Stimulated activated CD8-positive, alpha-beta memory T cell treated with anti-CD3 and anti-CD28 coated beads, Interleukin-15, amount 100 ng/mL, for 48 hours (primary cell): ENCODE measurements at regions not wholly inside any gene's neighbourhood (a gene's known extent, or its start where the extent isn't known, plus 50 kb on each side); places are given as distances from the start of the nearest gene placed in this dataset.

Experiments used
- DNase-seq, 2 donors: peaks; one replicate each; pipeline ENCODE4 v3.0.0-alpha.2; 2020; ENCODE audit warnings: low read depth in 2 of 2

DNA sequence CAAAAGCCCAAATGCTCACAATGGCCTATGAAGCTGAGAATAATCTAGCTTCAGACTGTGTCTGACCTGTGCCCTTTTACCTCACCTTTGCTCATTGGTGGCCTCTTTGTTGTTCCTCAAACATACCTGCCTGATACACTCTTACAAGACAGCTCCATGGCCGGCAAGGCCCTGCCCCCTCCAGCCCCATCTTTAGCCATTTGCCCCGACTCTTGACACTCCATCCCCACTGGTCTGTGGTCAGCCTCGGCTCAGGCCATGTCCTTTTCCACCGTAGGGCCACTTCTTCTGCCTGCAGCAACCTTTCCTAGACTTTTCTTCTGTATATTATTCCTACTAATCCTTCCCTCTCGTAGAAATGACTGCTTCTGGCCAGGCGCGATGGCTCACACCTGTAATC lies 265.2 kb downstream of the RPS24 start:
- DNase-seq = no peak

DNA sequence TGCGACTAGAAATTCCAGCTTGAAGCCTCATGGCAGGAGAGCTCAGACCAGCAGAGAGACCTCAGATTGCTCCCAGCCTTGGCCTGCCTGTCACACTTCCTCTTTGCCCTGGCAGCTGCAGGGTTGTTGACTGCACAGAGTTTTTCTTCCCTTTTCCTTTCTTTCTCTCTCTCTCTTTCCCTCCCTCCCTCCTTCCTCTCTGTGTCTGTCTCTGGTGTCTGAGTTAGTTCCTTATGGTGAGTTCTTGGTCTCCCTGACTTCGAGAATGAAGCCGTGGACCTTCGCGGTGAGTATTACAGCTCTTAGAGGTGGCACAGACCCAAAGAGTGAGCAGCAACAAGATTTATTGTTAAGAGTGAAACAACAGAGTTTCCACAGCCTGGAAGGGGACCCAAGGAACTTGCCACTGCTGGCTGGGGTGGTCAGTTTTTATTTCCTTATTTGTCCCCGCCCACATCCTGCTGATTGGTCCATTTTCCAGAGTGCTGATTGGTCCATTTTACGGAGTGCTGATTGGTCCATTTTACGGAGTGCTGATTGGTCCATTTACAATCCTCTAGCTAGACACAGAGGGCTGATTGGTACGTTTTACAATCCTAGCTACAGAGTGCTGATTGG lies 266.3 kb downstream of the RPS24 start:
- no peak for DNase-seq

DNA sequence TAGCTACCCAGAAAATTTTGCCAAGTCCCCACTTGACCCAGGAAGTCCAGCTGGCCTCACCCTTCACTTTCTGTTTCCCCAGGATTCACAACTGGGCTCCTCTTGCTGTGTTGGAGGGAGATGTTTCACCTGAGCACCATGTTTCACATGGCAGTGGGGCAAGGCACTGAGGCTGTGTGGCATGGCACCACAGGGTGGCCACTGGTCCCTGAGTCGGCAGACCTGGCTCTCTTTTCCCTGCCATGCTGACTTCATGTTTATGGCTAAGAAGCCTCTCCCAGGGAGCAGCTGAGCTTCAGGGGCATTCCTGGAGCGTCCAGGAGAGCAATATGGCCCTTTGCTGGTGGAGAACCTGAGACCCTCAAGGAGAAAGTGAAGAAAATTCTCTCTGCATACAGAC lies 266.9 kb downstream of the RPS24 start:
- no peak for DNase-seq

DNA sequence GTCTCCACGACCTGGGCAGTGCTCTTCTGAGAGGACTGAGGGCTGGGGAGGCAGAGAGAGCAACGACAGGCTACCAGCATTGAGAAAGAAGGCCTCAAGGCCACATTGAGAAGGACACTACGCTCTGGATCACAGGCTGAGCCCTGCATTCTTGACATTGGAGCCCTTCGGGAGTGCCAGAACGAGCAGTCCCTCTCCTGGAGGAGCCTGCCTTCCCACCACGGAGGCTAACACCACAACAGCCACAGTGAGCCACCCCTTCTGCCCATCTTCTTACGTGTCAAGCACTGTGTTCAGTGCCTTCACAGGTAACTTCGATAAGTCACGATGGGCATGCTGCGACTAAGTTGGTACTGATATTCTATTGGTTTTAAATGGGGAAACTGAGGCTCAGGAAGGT lies 267.8 kb downstream of the RPS24 start:
- DNase-seq = no peak

DNA sequence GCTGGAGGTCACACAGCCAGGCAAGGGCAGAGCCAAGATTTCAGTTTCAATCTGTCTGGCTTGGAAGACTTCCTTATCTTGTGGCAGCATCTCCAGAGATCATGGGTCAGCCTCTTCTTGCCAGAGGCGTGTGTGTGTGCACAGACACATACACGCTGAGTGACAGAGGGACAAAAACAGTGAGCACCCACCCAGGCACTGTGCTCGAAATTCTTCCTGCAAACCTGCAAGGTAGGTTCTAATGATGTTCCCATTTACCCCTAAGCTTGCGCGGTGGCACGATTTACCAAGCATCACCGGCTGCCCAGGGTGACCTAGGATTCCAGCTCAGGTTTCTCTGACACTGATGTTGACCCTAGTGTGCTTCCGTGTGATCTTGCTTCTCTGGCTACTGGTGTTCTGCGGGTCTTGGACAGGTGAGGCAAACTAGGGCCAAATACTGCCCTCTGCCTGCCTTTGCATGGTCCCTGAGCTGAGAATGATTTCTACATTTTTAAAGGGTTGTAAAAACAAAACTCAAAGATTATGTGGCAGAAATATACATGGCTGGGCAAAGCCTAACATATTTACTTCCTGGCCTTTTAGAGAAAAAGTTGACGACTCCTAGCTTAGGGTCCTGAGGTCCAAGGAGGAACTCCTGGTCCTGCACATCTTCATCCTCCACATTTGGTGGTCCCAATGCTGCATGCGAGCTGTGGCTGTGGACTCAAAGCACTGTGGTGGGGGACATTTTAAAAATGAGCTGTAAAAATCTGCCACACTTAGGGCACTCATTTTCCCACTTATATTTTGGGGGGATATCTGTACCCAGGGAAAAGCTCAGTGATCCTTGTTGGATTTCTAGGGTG lies 268.5 kb downstream of the RPS24 start:
- no peak for DNase-seq

DNA sequence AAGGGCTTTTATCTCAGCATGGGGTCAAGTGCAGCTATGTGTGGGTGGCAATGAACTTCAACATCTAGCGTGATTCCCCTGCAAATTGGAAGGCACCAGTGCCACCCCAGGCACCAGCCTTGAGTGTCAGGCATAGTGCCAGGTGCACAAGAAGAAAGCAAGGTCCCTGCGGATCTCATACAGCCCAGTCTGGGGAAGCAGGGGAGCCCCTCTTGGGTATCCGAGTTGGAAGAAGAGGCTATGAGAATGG lies 269.0 kb downstream of the RPS24 start:
- DNase-seq = no peak

DNA sequence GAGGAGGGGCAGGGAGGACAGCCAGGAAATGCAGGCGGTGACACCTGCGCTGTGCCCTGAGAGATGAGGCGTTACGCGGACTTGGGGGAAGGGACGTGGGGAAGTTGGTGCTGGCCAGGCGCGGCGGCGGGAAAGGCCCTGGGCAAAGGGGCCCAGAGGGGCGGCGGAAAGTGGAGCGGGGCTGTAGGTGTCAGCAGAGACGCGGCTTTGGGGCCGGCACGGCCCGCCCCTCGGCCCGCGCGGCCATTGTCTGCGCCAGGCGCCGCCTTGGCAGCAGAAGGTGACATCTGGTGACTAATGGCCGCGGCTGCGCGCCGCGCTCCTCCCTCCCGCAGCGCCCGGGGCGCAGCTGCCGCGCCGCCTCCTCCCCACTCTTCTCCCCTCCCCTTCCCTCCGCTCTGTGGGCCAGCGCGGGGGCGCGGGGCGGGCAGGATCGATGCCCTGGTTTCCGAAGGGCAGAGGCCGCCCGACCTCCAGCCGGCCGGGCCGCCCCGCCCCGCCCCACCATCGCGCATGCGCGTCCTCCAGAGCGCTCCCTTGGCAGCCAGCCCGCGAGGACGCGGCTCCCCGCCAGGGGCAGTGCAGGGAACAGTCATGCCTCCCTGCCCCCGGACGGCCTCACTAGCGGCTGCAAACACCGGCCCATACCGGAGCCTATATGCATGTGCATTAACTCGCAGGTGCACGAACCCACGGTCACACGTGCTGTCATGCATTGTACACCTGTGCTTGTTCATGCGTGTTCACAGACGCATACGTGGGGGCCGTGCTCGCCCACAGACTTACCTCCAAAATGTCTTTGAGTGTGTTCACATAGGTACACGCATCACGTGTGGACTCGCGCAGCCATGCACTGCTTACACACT lies 269.6 kb downstream of the RPS24 start:
- DNase-seq = peak; percentile 95 to 96

DNA sequence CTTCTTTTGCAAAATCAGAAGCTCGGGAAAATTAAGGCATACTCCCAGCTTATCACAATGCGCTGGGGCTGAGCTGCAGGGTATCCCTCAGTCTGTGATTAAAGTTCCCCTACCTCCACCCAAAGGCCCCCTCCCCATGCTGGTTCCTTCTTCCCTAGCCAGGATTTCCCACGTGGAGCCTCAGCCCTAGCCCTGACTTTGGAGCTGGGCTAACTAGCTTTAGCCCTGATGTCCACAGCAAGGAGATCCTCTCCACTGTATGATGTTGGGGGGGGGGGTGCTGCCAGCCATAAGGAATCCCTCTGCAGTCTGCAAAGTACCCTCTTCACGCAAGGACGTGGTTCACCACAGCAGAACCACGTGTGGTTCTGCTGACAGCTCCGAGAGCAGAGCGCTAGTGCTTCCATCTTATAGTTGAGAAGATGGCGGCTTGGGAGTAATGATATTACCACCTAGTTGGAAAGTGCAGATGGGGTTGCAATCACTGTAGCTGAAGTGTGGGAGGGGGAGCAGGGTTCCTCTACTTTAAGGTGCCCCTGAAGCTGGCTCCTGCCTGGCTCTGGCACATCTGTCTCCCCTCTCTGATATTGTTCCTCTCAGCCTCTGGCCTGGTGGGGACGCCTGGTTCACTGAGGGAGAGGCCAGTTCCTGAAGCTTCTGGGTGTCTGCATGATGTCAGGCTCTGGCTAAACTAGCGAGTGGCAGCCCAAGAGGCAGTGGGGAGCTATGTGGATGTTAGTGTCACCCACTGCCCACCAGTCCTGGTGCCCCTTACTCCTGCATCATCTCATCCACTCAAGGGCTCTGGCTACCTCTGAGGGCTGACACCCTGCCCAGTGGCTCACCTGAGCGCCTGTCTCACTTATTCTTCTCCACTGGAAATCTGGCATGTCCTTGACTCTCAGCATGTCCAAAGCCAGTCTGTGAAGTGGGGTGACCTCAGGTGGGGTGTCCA lies 270.7 kb downstream of the RPS24 start:
- DNase-seq = no peak

DNA sequence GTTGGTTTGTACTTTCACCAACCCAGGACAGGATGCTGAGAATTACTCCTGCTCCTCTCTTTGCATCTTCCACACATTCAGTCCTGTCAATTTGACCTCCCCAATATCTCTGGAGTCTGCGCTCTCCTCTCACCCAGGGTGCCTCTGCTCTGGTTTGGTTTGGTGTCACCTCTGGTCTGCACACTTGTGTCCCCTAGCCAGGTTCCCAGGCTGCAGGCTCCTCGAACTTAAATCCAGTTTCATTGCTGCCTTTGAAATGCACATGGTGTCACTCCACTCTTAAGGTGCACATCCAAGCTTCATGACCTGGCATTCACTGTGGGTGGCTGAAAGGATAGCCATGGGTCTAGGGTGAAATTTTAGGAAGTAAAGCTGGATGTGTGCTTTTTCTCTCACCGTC lies 271.6 kb downstream of the RPS24 start:
- no peak for DNase-seq

DNA sequence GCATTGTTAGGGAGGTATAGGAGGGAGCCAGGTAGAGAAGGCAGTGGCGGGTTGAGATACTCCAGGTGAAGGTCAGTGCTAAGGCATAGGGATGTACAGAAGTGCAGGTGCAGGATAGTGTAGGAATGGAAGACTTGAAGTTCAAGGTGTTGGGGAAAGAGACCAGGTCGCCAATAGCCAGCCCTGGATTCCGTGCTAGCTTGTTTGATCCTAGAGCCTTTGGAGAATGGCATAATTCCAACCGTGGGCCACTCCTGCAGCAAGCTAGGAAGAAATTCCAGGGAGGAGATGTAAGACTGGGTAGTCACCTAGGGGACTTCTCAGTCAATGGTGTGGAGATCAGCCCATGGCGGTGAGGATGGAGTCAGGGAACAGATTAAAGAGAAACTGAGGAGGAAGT lies 272.7 kb downstream of the RPS24 start:
- DNase-seq = no peak

DNA sequence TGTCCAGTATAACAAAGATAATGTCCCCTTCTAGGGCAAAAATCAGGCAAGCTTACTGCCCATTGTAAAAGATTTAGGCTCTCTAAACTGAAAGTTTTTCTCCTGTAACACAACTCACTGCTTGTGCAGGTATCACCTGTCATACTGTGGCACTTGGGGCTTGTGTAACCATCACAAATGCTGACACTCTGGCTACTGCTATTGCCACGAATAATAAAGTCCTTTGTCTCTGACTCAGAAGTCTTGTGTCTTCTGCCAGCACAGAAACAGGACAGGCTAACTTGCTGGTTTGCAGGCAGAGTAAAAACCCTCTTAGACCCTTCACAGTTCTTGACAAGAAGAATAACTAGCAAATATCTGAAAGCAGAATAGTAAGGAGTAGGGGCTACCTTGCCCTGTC lies 273.9 kb downstream of the RPS24 start:
- no peak for DNase-seq

DNA sequence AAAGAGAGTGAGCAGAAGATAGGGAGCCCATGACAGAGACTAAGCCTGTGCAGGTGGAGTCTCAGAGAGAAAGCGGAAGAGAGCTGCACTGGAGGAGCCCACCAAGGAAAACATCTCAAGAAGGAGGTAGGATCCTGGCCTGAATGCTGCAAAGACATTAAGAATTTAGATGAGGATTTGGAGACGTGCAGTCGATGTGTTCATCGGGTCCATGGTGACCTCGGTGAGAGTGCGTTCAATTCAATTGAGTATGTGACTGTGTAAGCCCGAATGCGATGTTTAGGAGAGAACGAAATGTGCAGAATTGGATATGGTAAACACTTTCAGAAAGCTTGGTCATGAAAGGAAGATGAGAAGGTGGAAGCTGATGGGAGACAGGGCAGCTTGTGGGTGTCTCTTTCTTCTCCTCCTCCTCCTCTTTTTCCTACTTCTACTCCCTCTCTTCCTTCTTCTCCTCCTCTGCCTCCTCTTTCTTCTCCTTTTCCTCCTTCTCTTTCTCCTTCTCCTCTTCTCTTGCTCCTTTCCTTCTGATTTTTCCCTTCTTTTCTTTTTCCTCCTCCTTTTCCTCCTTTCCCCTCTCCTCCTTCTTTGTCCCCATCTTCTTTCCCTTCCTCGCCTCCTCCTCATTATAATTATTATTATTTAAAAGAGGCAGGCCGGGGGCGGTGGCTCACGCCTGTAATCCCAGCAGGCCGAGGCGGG lies 276.0 kb downstream of the RPS24 start:
- no peak for DNase-seq

DNA sequence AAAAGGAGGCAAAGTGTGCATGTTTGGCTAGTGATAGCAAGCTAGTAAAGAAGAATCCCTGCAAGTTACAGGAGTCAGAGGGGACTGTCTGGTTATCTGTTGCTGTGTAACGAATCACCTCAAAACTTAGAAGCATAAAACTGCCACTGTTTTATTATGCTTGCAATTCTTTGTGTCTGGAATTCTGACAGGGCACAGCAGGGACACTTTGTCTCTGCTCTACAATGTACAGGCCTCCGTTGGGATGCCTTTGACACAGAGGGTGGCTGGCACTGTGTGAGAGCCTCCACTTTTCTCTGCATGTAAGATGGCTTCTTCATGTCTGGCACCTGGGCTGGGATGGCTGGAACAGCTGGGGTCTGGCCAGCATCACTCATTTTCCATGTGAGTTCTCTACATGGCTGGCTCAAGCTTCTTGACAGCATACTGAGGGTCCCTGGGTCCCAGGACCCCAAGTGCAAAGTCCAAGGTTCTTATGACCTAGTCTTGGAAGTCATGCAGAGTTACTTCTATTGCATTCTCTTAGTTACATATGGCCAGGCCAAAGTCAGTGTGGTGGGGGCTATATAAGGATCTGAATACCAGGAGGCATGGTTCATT lies 276.9 kb downstream of the RPS24 start:
- no peak for DNase-seq

DNA sequence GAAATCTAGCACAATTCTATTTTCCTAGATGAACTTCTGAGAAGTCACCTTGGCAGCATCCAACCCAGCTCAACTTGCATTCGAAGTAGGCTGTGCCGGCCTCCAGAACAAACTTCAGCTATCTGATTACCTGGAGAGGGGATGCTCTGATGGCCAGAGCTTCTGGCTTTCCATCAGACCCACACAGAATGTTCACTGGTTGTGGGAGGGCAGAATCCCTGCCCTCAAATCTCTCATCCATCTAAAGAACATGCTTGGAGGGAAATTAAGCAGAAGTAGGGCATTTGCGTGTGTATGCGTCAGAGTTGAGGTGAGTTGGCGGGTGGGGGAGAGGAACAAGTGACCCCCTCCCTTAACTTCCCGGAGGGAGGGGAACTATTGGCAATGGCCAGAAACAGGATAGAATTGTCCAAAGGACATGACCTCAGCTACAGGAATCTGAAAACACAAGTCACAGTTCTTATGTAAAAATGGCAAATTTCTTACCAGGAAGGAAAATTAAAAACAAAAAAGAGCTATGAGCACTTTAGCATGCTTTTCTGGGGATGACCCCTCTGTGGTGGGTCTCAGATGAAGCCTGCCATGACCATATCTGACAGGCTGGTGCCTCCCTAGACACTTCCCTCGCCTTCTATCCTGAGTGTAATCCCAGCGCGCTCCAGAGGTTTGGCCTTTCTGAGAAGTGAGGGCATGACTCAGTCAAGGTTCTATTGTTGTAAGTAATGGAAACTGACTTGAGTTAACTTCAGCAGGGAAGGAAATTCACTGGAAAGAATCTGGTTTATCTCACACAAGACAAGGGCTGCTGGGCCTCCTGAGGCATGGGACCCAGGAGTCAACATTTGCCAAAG lies 278.8 kb downstream of the RPS24 start:
- no peak for DNase-seq

DNA sequence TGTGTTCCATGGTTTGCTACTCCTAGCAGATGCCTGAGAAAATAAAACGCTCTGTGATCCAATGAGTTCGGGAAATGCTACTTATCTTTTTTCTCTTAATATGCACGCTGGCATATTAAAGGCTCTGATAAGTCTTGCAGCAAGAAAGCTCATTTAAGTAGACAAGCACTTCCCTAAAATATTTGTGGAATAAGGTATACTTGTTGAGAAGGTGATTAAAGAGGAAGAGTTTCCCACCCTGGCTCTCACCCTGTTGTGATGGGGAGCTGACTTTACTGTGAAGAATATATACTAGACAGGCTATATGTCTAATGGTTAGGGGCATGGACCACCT lies 279.4 kb downstream of the RPS24 start:
- no peak for DNase-seq

DNA sequence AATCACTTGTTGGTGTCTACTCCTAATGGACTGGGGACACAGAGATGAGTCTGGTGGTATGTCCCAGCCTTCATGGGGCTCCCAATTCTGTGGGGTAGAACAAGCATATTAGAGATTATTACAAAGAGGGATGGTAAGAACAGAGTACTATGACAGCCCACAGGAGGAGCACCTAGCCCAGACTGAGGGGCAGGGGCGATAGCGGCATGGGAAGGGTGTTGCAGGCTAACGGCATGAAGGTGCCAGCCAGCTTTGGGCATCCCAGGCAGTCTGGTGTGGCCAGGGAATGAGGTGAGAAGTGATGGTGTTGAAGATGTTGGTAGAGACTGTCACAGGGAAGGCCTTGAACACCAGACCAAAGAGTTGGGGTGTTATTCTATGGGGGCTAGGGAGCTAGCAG lies 280.0 kb downstream of the RPS24 start:
- DNase-seq = no peak

DNA sequence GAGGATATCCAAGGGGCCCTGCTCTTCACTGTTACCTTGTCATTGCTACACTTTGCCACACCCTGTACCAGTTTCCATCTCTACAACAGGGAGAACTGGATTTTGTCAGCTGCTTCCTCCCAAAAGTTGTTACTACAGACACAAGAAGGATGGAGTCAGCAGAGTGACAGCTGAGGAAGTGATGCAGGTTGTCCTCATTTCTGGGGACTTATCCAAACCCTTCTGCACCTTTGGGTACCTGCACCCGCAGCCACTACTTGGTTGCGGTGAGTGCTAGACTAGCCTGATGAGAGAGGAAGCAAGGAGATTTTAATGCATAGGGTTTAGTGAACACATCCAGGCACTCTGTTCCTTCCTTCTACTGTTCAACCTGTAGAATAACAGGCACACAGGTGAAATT lies 281.0 kb downstream of the RPS24 start:
- no peak for DNase-seq

DNA sequence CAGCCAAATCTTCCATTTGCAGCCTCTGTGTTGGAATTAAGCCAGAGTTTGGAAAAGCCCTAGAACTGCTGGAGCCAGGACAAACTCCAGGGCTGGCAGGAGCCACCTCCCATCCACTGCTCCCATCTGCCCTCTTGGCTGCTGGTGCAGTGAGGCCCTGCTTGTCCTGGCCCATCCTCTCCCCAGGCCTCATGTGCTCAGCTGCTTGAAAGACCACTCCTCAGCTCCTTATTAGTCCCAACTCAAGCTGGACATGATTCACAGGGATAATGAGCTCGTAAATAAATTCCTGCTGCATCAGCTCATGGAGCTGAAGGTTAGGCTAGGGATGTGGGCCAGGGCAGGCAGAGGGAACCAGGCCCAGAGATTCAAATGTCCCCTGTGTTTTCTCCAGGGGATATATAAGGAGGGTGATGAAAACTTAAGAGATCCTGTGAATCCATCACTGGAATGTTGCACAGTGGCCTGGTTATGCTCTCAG lies 282.8 kb downstream of the RPS24 start:
- no peak for DNase-seq

DNA sequence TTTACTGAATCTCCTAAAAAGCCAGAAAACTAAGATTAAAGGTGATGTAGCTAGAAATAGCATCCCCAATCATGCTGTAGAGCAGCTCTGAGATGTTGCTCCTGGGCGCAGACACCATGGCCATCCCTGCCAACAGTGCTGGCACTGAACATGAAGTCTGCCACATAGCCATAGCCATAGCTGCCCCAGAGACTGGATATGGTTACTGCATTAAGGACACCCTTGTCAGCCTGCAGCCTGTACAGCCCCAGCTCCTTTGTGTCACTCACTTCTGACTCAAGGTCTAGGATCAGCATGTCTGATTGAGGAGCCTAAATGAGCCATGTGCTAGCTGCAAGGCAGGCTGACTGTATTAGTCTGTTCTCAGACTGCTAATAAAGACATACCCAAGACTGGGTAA lies 284.6 kb downstream of the RPS24 start:
- no peak for DNase-seq

DNA sequence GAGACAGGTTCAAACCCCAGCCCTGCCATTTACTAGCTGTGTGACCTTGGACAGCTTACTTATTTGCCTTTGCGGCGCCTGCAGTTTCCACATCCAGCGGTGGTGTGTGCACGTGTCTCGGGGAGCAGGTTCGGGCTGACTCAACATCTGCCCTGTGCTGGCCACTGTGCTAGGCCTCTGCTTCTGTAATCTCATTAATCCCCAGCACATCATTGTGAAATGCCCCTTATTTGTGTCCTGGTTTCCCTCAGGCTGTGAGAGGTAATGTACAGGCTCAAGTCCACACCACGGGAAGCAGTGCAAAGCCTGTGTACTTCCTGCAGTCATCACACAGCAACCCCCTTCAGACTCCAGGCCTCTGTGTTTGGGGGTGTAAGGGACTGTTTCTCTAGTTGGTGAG lies 285.7 kb downstream of the RPS24 start:
- DNase-seq = no peak
